HepG2 (cell line): ENCODE measurements at regions not wholly inside any gene's neighbourhood (a gene's known extent, or its start where the extent isn't known, plus 50 kb on each side); places are given as distances from the start of the nearest gene placed in this dataset.
A peak's percentile ranks its signal among the peaks of the same experiment; 100 is the strongest.

Experiments used
- ARID3A ChIP-seq: IDR thresholded peaks from 2 replicates; pipeline ENCODE4 v1.6.1; 2012; ENCODE audit warnings: low read depth, low read length, improper control_type of control experiment
- ARID5B ChIP-seq: IDR thresholded peaks from 2 replicates; pipeline ENCODE4 v1.4.0; 2020; ENCODE audit warnings: mild to moderate bottlenecking, missing genetic modification reagents
- BCL6 ChIP-seq: IDR thresholded peaks from 2 replicates; pipeline ENCODE4 v1.6.1; 2016; ENCODE audit warnings: missing genetic modification reagents, missing compliant biosample characterization
- BHLHE40 ChIP-seq: IDR thresholded peaks from 2 replicates; pipeline ENCODE4 v1.6.1; 2011; ENCODE audit warnings: low read length, improper control_type of control experiment
- ELF3 ChIP-seq: IDR thresholded peaks from 2 replicates; pipeline ENCODE4 v1.6.1; 2016; ENCODE audit warnings: missing genetic modification reagents, missing compliant biosample characterization
- FOXA3 ChIP-seq: IDR thresholded peaks from 2 replicates; pipeline ENCODE4 v1.6.1; 2016; ENCODE audit warnings: missing genetic modification reagents, missing compliant biosample characterization
- KDM5B ChIP-seq: sonication (generic); formaldehyde crosslinking; IDR thresholded peaks from 2 replicates; pipeline ENCODE4 v1.4.0; 2020; ENCODE audit warnings: missing genetic modification reagents, mild to moderate bottlenecking, borderline replicate concordance
- MED1 ChIP-seq: sonication (generic); formaldehyde crosslinking; IDR thresholded peaks from 2 replicates; pipeline ENCODE4 v1.4.0; 2020; ENCODE audit warnings: missing genetic modification reagents
- MEIS1 ChIP-seq: sonication (generic); formaldehyde crosslinking; IDR thresholded peaks from 2 replicates; pipeline ENCODE4 v1.9.0; 2021; ENCODE audit warnings: mild to moderate bottlenecking, missing genetic modification reagents, moderate library complexity, borderline replicate concordance
- MXD4 ChIP-seq: IDR thresholded peaks from 2 replicates; pipeline ENCODE4 v1.6.1; 2016; ENCODE audit warnings: mild to moderate bottlenecking, missing biosample characterization, missing genetic modification reagents
- PAX8 ChIP-seq: sonication (generic); formaldehyde crosslinking; IDR thresholded peaks from 2 replicates; pipeline ENCODE4 v1.8.0; 2022; ENCODE audit warnings: mild to moderate bottlenecking, missing genetic modification reagents, borderline replicate concordance
- SETDB1 ChIP-seq: sonication (generic); formaldehyde crosslinking; IDR thresholded peaks from 2 replicates; pipeline ENCODE4 v1.5.1; 2020; ENCODE audit warnings: missing genetic modification reagents, mild to moderate bottlenecking, borderline replicate concordance
- ZBTB3 ChIP-seq: sonication (generic); formaldehyde crosslinking; IDR thresholded peaks from 2 replicates; pipeline ENCODE4 v1.4.0; 2020; ENCODE audit warnings: low read depth, mild to moderate bottlenecking, moderate library complexity, missing genetic modification reagents, borderline replicate concordance
- ZNF180 ChIP-seq: sonication (generic); formaldehyde crosslinking; IDR thresholded peaks from 2 replicates; pipeline ENCODE4 v1.4.0; 2020; ENCODE audit warnings: low read depth, missing genetic modification reagents, borderline replicate concordance
- ZNF331 ChIP-seq: sonication (generic); formaldehyde crosslinking; IDR thresholded peaks from 2 replicates; pipeline ENCODE4 v1.4.0; 2020; ENCODE audit warnings: missing genetic modification reagents
- ZNF33B ChIP-seq: sonication (generic); formaldehyde crosslinking; IDR thresholded peaks from 2 replicates; pipeline ENCODE4 v1.5.1; 2020; ENCODE audit warnings: mild to moderate bottlenecking, missing genetic modification reagents
- ZNF510 ChIP-seq: sonication (generic); formaldehyde crosslinking; IDR thresholded peaks from 2 replicates; pipeline ENCODE4 v1.4.0; 2020; ENCODE audit warnings: low read depth, mild to moderate bottlenecking, missing genetic modification reagents
- ZNF562 ChIP-seq: sonication (generic); formaldehyde crosslinking; IDR thresholded peaks from 2 replicates; pipeline ENCODE4 v1.8.0; 2022; ENCODE audit warnings: missing genetic modification reagents, borderline replicate concordance
- TF ChIP-seq, protein P1 (sequence below): sonication (generic); formaldehyde crosslinking; IDR thresholded peaks from 2 replicates; pipeline ENCODE4 v1.5.0; 2020; ENCODE audit warnings: mild to moderate bottlenecking, missing genetic modification reagents
- TF ChIP-seq, protein P2 (sequence below): sonication (generic); formaldehyde crosslinking; IDR thresholded peaks from 2 replicates; pipeline ENCODE4 v1.9.0; 2021; ENCODE audit warnings: missing genetic modification reagents, borderline replicate concordance
- TF ChIP-seq, protein P3 (sequence below): sonication (generic); formaldehyde crosslinking; IDR thresholded peaks from 2 replicates; pipeline ENCODE4 v1.9.0; 2022; ENCODE audit warnings: low read depth, missing genetic modification reagents

- TF ChIP-seq ARID5B (CRISPR knock-in tag) = peak; percentile 62
- TF ChIP-seq, protein P1, sequence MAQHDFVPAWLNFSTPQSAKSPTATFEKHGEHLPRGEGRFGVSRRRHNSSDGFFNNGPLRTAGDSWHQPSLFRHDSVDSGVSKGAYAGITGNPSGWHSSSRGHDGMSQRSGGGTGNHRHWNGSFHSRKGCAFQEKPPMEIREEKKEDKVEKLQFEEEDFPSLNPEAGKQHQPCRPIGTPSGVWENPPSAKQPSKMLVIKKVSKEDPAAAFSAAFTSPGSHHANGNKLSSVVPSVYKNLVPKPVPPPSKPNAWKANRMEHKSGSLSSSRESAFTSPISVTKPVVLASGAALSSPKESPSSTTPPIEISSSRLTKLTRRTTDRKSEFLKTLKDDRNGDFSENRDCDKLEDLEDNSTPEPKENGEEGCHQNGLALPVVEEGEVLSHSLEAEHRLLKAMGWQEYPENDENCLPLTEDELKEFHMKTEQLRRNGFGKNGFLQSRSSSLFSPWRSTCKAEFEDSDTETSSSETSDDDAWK = no peak
- TF ChIP-seq FOXA3 (CRISPR knock-in tag) = peak; percentile 37; the same call in 1 of the 2 replicates
- no peak for TF ChIP-seq ZNF562
- TF ChIP-seq, protein P2, sequence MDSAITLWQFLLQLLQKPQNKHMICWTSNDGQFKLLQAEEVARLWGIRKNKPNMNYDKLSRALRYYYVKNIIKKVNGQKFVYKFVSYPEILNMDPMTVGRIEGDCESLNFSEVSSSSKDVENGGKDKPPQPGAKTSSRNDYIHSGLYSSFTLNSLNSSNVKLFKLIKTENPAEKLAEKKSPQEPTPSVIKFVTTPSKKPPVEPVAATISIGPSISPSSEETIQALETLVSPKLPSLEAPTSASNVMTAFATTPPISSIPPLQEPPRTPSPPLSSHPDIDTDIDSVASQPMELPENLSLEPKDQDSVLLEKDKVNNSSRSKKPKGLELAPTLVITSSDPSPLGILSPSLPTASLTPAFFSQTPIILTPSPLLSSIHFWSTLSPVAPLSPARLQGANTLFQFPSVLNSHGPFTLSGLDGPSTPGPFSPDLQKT (CRISPR knock-in tag) = no peak
- peak; percentile 47; the same call in 1 of the 2 replicates for TF ChIP-seq ZBTB3 (CRISPR knock-in tag)
- TF ChIP-seq MEIS1 = no peak
- no peak for TF ChIP-seq ZNF510 (CRISPR knock-in tag)
- TF ChIP-seq MXD4 (CRISPR knock-in tag) = no peak
- TF ChIP-seq ZNF33B (CRISPR knock-in tag) = no peak
- 0 out of 2 replicates have a peak, but pooled peaks have one; percentile 42 for TF ChIP-seq BCL6
- TF ChIP-seq MED1 = peak; percentile 55
- no peak for TF ChIP-seq KDM5B (CRISPR knock-in tag)
- 0 out of 2 replicates have a peak, but pooled peaks have one; percentile 47 for TF ChIP-seq ZNF331 (CRISPR knock-in tag)
- TF ChIP-seq PAX8 (CRISPR knock-in tag) = no peak
- TF ChIP-seq, protein P3, sequence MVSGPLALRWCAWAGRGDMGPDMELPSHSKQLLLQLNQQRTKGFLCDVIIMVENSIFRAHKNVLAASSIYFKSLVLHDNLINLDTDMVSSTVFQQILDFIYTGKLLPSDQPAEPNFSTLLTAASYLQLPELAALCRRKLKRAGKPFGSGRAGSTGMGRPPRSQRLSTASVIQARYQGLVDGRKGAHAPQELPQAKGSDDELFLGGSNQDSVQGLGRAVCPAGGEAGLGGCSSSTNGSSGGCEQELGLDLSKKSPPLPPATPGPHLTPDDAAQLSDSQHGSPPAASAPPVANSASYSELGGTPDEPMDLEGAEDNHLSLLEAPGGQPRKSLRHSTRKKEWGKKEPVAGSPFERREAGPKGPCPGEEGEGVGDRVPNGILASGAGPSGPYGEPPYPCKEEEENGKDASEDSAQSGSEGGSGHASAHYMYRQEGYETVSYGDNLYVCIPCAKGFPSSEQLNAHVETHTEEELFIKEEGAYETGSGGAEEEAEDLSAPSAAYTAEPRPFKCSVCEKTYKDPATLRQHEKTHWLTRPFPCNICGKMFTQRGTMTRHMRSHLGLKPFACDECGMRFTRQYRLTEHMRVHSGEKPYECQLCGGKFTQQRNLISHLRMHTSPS (CRISPR knock-in tag) = peak; percentile 58; the same call in 1 of the 2 replicates
- no peak for TF ChIP-seq ZNF180 (CRISPR knock-in tag)
- TF ChIP-seq SETDB1 (CRISPR knock-in tag) = no peak
- no peak; the same call in 1 of the 2 replicates for TF ChIP-seq ARID3A
- no peak for TF ChIP-seq BHLHE40
- TF ChIP-seq ELF3 (CRISPR knock-in tag) = no peak
These were observed 67.3 kb upstream of the IGFBP2 start (continued) for GRCh38 chr2:216565956-216566355.
